Colonic mucosa (tissue), 4 donors: ENCODE measurements at regions not wholly inside any gene's neighbourhood (a gene's known extent, or its start where the extent isn't known, plus 50 kb on each side); places are given as distances from the start of the nearest gene placed in this dataset.
"Not testable (repeated sequence)": the region's sequence is repeated elsewhere in the genome, so short reads cannot be mapped to it uniquely, and the experiment has no call there.

ENCODE experiments used
- DNase-seq: peaks from one replicate; pipeline ENCODE4 v3.0.0-alpha.2; 2020
- H3K27ac ChIP-seq: fragments of 200-600 bp; one replicate; pipeline ENCODE4 v1.8.0; 2021
- H3K27me3 ChIP-seq: fragments of 200-600 bp; one replicate; pipeline ENCODE4 v1.8.0; 2021
- H3K36me3 ChIP-seq: fragments of 200-600 bp; one replicate; pipeline ENCODE4 v1.8.0; 2021
- H3K4me1 ChIP-seq: fragments of 200-600 bp; one replicate; pipeline ENCODE4 v1.8.0; 2021; ENCODE audit warnings: mild to moderate bottlenecking
- H3K4me3 ChIP-seq: fragments of 200-600 bp; one replicate; pipeline ENCODE4 v1.8.0; 2021
- H3K9ac ChIP-seq, 2 donors: one replicate each; pipeline ENCODE4 v1.7.0; 2013; ENCODE audit warnings: control low read depth in 2 of 2, low read depth in 2 of 2, low read length in 2 of 2
- H3K9me3 ChIP-seq: fragments of 200-600 bp; one replicate; pipeline ENCODE4 v1.8.0; 2021
- intact Hi-C: fragments of 100-400 bp; cut with DNase I; formaldehyde crosslinking; loops from one replicate; pipeline ENCODE4 v1.14.1; 2022
- TF ChIP-seq, protein P1 (sequence below): fragments of 200-600 bp; IDR thresholded peaks from one replicate; pipeline ENCODE4 v1.8.0; 2022; ENCODE audit warnings: antibody characterized with exemption, mild to moderate bottlenecking
- donor health status: healthy.
- donor health status: DM: no; HTN: no; CAD: no.
- donor health status: DM: no; HTN: no; CAD: no.

DNA sequence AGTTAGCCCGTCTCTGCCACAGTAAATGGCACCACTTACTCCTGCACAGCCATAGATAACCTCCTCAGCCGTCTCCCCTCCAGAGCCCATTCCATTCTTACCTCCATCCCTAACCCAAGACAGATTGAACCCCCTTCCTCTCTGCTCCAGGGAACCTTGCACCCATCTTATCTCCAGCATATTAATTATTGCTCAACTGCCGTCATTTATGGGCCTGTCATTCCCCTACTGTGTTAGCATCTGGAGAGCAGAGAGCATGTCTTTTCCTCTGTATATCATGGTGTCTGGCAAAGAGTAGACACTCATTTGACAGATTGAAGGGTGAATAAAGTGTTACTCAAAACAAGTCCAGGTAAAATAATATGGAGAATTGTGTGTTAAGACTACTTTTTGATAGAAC is 270.0 kb downstream of the CEP170 start:
- H3K9ac ChIP-seq, H3K4me1 ChIP-seq, H3K9me3 ChIP-seq, H3K27ac ChIP-seq, H3K36me3 ChIP-seq, intact Hi-C loops, H3K4me3 ChIP-seq, H3K27me3 ChIP-seq, DNase-seq: not testable (repeated sequence)

DNA sequence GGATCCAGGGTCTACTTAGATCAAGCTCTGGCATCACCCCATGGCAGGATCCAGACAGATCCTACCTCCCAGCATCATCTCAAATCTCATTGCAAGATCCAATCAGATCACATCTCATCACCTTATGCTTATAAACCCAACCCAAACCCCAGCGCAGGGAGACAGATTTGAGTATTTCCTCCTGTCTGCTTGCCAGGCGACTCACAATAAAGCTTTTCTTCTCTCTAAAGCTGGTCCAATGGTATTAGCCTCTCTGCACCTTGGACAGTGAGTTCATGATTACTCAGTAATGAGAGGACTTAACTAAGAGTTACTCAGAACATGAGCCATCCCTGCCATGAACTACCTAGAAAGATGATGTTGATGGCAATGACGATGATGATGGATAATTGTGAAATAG is 281.7 kb downstream of the CEP170 start:
- H3K4me3 ChIP-seq, H3K9me3 ChIP-seq, H3K36me3 ChIP-seq, H3K4me1 ChIP-seq, intact Hi-C loops, H3K27me3 ChIP-seq, H3K27ac ChIP-seq, H3K9ac ChIP-seq, DNase-seq: not testable (repeated sequence)

DNA sequence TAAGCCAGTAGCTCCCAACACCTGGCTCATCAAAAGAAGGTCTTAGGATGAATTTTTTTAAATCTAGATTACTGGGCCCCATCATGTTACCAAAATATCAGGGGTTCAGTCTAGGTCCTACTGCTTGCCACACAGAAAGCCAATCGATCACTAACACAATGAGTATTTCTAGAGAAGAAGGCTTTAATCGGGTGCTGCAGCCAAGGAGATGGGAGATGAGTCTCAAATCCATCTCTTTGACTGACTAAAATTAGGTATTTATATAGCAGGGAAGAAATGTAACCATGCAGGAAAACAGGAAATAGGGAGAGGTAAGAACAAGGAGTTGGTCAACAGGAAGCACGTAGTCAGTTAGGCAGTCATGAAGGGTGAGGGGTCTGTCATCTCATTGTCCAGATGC is 288.2 kb downstream of the CEP170 start:
- Histone ChIP-seq H3K9ac (no peak overlapping the region), H3K4me1 (no peaks in the 10 kb centered on the region), H3K4me3 (no peak overlapping the region), H3K36me3 (no peaks in the 10 kb centered on the region), H3K27me3 (no peaks in the 10 kb centered on the region), H3K9me3 (no peaks in the 10 kb centered on the region), H3K27ac (no peak overlapping the region)
- intact Hi-C loops = no loop called here
- TF ChIP-seq, protein P1, sequence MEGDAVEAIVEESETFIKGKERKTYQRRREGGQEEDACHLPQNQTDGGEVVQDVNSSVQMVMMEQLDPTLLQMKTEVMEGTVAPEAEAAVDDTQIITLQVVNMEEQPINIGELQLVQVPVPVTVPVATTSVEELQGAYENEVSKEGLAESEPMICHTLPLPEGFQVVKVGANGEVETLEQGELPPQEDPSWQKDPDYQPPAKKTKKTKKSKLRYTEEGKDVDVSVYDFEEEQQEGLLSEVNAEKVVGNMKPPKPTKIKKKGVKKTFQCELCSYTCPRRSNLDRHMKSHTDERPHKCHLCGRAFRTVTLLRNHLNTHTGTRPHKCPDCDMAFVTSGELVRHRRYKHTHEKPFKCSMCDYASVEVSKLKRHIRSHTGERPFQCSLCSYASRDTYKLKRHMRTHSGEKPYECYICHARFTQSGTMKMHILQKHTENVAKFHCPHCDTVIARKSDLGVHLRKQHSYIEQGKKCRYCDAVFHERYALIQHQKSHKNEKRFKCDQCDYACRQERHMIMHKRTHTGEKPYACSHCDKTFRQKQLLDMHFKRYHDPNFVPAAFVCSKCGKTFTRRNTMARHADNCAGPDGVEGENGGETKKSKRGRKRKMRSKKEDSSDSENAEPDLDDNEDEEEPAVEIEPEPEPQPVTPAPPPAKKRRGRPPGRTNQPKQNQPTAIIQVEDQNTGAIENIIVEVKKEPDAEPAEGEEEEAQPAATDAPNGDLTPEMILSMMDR = no peak
- no peak for DNase-seq

DNA sequence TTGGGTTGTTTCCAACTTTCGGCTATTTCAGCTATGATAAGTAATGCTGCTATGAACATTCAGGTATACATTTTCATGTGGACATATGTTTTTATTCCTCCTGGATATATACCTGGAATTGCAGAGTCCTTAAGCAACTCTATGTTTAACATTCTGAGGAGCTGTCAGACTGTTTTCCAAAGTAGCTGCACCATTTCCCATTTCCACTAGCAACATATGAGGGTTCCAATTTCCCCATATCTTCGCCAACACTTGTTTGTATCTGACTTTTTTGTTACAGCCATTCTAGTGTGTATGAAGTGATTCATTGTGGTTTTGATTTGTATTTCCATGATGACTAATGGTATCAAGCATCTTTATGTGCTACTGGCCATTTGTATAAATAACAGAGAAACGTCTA is 295.7 kb downstream of the CEP170 start:
- H3K36me3 ChIP-seq, H3K4me3 ChIP-seq, H3K27me3 ChIP-seq, H3K9me3 ChIP-seq, intact Hi-C loops, DNase-seq, H3K4me1 ChIP-seq, H3K27ac ChIP-seq, H3K9ac ChIP-seq: not testable (repeated sequence)

GRCh38 chr1:242954945-242955344 is 300.1 kb downstream of the CEP170 start:
- H3K36me3 ChIP-seq, H3K4me1 ChIP-seq, DNase-seq, H3K9ac ChIP-seq, H3K27me3 ChIP-seq, H3K4me3 ChIP-seq, intact Hi-C loops, H3K9me3 ChIP-seq, H3K27ac ChIP-seq: not testable (repeated sequence)

DNA sequence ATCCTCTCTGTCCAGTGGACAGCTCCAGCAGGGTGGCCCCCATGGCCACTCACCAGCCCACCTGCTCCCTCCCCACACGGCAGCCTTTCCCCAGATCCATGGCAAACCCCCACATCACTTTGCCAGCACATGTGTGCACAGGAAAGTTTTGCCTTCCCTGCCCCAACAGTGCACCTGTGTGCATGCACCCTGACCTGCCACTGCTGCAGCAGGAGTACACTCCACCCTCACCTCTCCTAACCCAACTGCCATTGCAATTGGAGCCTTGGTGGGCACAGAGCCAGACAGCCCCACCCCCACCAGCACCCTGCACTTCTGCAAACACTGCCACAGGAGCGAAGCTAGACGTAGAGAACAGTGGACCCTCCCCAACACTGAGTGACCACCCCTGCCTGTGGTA is 308.9 kb downstream of the CEP170 start:
- no peaks in the 10 kb centered on the region for H3K9me3 ChIP-seq
- H3K4me1 ChIP-seq = no peaks in the 10 kb centered on the region
- TF ChIP-seq, protein P1 = no peak
- no peak overlapping the region for H3K4me3 ChIP-seq
- no peak for DNase-seq
- no peak overlapping the region for H3K27ac ChIP-seq
- intact Hi-C loops = no loop called here
- no peak overlapping the region for H3K9ac ChIP-seq
- H3K27me3 ChIP-seq = no peaks in the 10 kb centered on the region
- no peaks in the 10 kb centered on the region for H3K36me3 ChIP-seq

DNA sequence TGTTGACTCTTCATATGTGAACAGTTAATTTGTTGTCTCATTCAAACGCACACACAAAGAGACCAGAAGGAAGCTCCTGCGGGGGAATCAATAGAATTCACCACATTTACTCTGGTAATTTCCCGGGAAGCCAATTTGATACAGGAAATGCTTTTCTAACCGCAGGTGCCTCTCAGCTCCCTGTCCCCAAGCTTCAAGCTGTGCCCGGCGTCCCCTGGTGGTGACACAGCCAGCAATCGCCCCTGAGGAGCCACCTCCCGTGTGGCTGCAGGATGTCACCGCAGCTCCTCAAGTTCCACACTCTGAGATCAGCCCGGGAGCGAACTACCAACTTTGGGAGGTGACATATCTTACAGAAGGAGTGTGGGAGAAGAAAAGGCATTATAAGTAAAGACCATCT is 318.4 kb downstream of the CEP170 start:
- H3K4me1 ChIP-seq, H3K9me3 ChIP-seq, H3K27me3 ChIP-seq, intact Hi-C loops, H3K9ac ChIP-seq, H3K27ac ChIP-seq, H3K36me3 ChIP-seq, H3K4me3 ChIP-seq: not testable (repeated sequence)
- TF ChIP-seq, protein P1 = peak; percentile 22
- peak; percentile 21 for DNase-seq

DNA sequence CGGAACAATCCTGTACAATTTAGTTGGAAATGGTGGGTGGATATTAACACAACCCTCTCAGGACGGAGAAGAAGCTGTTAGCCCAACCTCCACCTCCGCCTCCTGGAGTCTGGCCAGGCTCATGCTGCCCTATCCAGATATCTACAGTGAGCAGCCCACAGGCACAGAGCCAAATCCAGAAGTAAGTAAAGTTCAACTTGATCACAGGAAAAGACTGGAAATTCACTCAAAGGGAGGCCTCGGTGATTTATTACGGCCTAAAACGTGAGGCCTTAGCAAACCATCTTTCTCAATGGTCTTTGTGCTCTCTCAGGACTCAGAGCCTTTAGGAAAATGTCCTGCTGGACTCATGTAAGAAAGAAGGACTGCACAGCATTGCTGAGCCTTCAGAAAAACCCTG is 330.4 kb downstream of the CEP170 start:
- H3K36me3 ChIP-seq, H3K4me3 ChIP-seq, H3K27ac ChIP-seq, H3K9me3 ChIP-seq, DNase-seq, H3K9ac ChIP-seq, H3K27me3 ChIP-seq, H3K4me1 ChIP-seq, intact Hi-C loops: not testable (repeated sequence)

- H3K9me3 ChIP-seq, H3K9ac ChIP-seq, intact Hi-C loops, H3K36me3 ChIP-seq, H3K27ac ChIP-seq, DNase-seq, H3K4me3 ChIP-seq, H3K4me1 ChIP-seq, H3K27me3 ChIP-seq: not testable (repeated sequence)
Observed at GRCh38 chr1:242923603-242924002, 331.5 kb downstream of the CEP170 start.

DNA sequence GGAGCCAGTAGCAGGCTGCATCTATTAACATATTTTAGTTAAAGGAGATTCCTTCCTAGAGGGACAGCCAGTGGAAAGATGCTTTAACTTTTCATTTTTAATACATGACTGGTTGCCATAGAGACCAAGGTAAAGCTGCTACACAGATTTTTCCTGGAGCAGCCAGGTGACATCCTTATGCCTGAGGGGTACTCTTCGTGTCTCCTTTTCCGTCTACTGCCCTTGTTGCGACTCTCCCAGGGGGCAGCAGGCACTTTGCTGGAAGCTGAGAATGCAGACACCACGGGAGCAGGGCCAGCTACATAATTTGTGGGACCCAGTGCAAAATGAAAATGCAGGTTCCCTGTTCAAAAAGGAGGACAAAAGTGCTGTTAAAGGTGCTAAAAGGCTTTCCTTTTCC is 340.4 kb downstream of the CEP170 start:
- not testable (repeated sequence) for H3K9me3 ChIP-seq

GRCh38 chr1:242912855-242913254 is 342.2 kb downstream of the CEP170 start:
- H3K27me3 ChIP-seq, H3K4me1 ChIP-seq, H3K9ac ChIP-seq, H3K9me3 ChIP-seq, H3K36me3 ChIP-seq, H3K4me3 ChIP-seq, DNase-seq, H3K27ac ChIP-seq, intact Hi-C loops: not testable (repeated sequence)

More for the DNA sequence above, 340.4 kb downstream of the CEP170 start:
- H3K4me1 ChIP-seq, H3K27ac ChIP-seq, H3K4me3 ChIP-seq, H3K27me3 ChIP-seq, H3K36me3 ChIP-seq, DNase-seq, intact Hi-C loops, H3K9ac ChIP-seq: not testable (repeated sequence)

GRCh38 chr1:242900558-242900957 is 354.5 kb downstream of the CEP170 start:
- H3K27ac ChIP-seq, H3K36me3 ChIP-seq, H3K4me3 ChIP-seq, H3K27me3 ChIP-seq, DNase-seq, H3K9ac ChIP-seq, H3K4me1 ChIP-seq, intact Hi-C loops, H3K9me3 ChIP-seq: not testable (repeated sequence)
